CD4-positive, alpha-beta T cell treated with Interleukin-12 subunit alpha and Interleukin-12 subunit beta, for 1 hour (primary cell): ENCODE measurements at regions not wholly inside any gene's neighbourhood (a gene's known extent, or its start where the extent isn't known, plus 50 kb on each side); places are given as distances from the start of the nearest gene placed in this dataset.

Experiments used
- DNase-seq: peaks from one replicate; pipeline ENCODE4 v3.0.0-alpha.2; 2020

DNA sequence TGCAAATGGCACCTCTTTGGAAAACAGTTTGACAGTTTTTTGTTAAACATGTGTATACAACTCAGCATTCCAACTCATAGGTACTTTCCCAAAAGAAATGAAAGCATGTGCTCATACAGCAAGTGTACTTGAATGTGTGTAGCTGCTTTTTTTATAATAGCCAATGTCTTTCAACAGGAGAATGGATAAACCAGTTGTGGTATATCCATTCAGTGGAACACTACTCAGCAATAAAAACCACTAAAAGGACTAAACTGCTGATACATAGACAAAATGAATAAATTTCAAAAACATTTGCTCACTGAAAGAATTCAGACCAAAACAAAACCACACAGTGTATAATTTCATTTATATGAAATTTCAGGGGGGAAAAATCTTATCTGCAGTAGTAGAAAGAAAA is 267.3 kb downstream of the NR2F1-AS1 start:
- no peak for DNase-seq

DNA sequence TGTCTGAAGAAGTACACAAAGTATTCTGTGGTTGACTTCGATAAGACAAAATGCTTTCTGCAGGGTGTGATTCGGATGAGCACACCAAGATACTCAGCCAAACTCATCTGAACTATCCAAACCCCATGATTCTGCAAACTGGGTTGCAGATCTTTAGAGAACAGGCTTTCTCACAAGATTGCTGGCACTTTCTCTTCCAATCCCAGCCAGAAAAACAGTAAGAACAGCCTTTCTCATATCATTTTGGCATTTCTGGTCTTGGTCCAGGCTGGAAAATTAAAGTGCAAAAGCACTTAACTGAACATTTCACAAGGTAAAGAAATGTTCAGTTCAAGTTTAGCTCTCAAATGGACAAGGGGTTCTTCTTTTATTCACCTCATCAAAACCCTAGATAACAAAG is 269.1 kb downstream of the NR2F1-AS1 start:
- DNase-seq: no peak

DNA sequence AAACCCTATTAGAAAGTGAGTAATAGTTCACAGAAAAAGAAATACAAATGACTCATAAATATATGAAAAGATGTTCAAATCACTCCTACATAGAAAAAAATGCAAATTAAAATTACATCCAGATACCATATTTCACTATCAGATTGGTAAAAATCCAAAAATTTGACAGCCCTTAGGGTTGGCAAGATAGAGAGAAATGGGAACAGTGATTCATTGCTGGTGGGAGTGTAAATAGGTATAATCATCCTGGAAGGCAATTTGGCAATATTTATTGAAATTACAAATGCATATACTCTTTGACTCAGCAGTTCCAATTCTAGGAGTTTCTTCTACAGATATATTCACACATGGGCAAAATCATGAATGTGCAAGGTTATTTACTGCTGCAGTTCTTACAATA is 273.5 kb downstream of the NR2F1-AS1 start:
- no peak for DNase-seq

DNA sequence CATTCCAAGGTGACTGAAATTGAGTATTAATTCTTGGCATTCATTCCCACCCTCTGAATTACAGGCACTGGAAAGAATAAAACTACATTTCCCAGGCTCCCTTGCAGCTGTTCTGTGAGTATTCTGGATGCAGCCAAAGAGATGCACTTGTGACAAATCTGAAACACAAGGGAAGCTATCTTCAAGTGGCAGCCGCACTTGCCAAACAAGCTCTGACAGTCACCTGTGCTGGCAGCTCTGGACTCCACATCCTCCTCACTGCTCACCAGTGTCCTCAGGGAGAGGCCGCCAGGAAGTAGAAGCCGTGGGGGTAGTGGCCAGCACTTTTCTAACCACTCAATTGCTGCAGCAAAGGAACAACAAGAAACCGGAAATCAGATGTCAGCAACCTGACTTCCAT is 275.0 kb downstream of the NR2F1-AS1 start:
- no peak for DNase-seq

DNA sequence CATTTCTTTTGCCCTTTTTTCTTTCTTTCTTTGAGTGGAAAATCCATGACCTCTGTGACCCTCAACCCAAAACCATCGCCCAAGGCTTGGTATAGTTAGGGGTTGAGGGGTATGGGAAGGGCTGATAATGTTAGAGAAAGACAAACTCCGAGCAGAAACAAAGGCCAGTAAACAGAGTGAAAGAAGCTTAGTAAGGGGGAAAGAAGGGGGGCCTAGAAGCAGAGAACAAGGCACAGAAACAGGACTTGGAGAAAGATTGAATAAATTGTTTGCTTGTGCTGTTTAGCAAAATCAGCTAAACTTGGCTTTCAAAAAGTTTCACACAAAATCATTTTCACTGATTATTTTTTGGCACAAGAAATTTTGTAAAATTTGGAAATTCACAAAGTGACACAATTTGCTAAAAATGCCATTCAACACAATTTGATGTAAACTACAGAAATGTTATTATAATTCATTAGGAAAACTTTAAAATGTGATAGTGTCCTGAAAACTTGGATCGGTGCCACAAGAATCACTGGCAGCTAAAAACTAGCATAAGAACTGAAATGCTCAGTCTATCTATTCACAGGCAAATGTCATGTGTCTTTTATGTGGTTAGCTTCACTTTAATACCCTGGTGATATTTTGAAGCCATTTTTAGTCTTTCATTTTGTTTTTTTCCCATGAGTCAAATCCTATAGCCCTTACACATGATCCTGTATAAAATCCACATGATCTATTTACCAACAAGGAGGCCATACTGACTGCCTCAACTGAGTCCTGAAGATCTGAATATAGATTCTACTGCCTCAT is 276.4 kb downstream of the NR2F1-AS1 start:
- DNase-seq: no peak

DNA sequence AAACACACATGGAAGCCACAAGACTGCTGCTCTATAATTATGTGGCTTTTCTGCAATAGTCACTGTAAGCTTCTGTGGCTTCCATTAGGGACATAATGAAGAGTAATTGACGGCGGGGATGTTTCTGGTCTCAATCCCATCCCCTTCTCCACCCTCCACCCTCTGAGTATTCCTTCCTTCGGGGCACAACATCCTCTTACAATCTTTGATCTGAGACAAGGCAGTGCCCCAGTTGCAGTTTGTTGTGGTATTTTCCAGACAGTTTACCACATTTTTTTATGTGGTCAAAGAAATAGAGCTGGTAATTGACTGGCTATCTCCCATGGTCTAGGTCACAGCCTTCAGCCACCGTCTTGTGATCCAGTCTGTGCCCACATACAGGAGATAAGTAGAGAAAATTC is 277.7 kb downstream of the NR2F1-AS1 start:
- DNase-seq: no peak

DNA sequence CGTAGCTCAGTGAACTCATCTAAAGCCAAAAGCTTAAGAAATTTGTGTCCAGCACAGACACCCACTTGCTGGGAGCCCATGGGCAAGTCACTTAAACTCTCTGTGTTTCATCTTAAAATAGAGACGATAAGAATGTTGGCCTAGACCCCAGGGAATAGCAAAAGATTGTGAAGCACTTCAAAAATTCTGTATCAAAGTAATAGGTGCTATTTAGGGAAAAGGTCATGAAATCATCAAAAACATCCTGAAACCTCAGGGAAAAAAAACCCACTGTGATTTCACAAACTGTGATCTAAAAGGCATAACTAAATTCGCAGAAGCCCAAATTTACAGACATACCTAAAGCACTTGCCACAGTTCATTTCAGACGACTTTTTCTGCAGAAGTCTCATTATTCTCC is 278.3 kb downstream of the NR2F1-AS1 start:
- no peak for DNase-seq

DNA sequence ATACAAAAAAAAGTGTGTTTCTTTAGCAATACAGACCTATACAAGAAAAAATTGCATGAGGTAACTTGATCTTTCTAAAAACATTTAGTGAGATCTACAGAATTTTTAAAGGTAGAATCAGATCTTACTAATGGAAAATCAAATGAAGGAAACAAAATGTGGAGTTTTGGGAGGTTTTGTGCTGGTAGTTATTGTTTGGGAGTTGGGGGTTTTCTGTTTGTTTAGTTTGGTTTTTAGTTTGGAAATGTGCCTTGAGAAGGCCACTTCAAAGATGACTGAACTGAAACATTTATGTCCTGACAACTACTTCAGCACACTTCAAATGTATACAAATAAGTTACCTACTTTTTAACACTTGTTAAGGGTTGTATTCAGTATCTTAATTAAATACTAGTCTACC is 280.1 kb downstream of the NR2F1-AS1 start:
- DNase-seq: no peak

DNA sequence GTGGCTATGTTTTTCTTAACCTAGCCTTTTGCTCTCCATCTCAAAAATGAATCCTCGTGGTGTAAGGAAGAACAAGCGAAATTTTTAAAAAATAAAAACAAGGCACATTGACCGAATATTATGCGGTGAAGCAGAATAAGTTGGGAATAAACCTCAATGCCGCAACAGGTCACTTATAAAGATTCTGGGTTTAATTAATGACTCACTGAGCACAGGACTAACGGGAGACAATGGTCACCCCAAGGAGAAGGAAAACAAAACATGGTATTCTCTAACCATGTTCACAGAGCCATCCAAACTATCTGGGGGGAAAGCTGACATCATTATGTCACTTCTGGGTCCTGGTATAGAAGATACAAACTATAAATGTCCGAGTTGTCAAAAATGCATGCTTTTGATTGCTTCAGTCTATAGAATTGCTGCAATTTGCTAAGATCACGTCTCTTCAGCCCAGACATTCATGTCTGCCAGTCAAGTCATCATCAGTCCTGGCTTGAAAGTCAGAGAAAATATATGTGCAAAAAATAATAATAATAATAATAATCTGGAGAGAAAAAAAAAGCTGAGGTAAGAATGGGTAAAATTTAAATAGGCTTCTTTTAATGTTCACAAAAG is 280.6 kb downstream of the NR2F1-AS1 start:
- no peak for DNase-seq

DNA sequence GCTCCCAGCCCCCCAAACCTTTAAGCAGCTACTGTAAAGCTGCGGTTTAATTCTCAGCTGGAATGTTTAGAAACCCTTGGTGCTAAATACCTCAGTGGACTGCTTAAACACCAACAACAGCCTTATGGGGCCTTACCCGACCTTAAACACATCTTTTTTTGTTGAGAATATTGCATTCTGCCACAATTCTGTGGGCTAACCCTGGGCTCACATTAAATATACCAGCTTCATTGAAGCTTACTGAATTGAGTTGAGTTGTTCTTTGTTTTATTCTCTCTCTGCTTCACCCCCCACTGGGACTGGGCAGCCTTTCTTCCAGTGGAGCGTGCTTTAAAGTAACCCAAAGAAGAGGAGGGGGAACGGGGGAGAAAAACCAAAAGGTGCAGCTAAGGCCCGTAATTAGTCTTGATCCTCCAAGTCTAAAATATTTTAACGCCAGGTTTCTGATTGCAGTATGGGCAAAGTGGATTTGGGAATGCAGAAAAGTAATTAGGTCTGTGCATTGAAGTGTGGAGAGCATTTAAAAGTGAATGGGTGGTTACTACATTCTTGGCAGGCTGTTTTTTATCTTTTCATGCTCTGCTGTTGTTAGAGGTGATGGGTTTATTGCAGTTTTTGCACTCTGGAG is 281.2 kb downstream of the NR2F1-AS1 start:
- no peak for DNase-seq

DNA sequence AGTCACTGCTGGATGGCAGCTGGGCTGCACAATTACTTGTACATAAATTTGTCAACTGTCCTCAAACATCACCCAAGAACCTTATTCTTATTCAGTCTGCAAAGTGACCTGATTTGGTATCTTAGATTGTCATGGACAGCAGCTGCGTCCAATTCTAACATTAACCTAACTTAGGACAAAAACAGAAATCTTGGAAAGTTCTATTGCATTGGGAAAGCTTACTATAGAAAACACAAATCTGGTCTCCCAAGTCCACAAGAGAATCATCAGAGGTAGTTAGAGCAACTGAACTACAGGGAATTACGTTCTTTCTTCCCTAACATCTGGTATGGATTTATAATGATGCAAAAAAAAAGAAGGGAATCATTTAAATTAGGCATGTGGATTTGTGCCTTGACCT is 283.9 kb downstream of the NR2F1-AS1 start:
- DNase-seq: no peak

DNA sequence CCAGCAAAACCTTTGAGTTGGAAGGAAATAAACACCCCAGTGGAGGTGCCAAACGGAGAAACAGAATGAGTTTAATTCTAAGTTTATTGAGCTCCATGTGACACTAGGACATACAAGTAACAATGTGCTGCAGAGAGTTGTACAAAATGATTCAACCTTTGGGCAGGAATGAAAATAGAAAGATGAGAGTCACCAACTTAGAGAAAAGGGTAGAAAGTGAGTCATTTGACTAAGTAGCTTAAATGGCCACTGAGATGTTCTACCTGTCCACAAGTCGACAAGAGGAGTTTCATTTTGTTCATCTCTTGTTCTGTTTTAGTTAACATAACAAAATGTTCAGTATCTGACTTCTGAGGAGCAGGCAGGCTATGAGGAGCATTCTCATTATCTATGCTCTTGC is 284.7 kb downstream of the NR2F1-AS1 start:
- no peak for DNase-seq

DNA sequence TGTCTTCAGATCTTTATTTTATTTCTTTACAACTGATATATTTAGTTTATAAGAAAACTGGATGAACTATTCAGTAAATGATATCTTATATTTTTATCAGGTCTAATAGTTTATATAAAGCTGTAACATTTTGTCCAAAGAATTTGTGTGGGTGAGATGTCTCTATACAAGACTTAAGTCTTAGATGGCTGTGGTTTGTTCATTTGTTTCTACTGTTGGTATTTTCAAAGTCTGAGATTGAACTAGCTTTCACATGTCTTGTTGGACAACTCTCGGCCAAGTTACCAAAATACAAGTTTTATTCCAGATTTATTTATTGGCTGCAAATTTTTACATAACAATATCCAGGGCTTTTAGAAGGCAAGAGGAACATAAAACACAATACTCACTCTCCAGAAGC is 286.0 kb downstream of the NR2F1-AS1 start:
- DNase-seq: no peak

DNA sequence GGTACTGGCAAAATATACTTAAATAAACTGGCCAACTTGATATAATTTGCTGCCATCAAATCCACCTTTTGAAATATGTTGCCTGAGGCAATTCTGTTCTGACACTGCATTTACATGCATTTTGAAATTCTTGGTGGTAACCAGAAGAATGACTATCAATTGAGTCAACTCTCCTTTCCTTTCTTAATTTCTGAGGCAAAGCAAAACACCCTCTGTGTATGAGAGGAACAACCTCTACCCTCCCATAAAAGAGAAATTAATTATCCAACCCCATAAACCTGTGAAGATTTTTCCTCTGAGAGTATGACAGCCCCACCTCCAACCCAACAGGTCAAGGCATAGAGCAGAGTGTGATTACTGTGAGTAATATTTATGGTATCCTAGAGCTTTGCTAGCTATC is 286.8 kb downstream of the NR2F1-AS1 start:
- DNase-seq: no peak

DNA sequence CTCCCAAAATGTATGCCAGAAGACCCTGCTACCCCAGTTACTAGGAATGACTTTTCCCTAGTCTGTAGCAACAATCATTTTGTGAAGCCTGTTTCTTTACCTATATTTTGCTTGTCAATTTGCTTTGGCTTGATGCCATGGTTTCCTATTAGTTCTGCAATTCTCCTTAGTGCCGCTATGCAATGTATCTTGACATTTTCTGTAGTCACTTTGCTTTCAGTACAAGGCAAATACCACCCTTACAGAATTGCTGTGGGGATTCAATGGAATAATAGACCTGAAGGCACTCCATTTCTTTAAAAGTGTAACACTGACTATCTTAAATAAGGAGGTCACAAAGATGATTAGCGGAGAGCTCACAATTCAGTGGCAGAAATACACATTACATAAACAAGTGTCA is 291.1 kb downstream of the NR2F1-AS1 start:
- no peak for DNase-seq

DNA sequence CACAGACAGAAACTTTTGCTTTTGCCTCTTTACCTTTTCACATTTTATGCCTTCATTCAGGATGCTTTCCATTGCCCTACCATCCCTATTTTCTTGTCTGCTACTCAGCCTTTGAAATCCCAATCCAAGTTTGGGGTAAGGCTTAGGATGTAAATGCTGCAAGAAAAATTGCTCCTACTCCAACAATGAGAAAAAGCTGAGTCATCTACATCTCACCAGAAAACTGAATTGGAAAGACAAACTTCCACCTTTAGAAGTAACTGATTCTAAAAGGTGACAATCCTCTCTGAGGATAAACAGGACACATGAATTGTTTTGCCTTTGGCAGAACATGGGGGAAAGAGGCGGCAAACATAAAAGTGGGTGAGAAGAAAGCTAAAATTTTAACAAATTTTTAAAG is 295.6 kb downstream of the NR2F1-AS1 start:
- no peak for DNase-seq

DNA sequence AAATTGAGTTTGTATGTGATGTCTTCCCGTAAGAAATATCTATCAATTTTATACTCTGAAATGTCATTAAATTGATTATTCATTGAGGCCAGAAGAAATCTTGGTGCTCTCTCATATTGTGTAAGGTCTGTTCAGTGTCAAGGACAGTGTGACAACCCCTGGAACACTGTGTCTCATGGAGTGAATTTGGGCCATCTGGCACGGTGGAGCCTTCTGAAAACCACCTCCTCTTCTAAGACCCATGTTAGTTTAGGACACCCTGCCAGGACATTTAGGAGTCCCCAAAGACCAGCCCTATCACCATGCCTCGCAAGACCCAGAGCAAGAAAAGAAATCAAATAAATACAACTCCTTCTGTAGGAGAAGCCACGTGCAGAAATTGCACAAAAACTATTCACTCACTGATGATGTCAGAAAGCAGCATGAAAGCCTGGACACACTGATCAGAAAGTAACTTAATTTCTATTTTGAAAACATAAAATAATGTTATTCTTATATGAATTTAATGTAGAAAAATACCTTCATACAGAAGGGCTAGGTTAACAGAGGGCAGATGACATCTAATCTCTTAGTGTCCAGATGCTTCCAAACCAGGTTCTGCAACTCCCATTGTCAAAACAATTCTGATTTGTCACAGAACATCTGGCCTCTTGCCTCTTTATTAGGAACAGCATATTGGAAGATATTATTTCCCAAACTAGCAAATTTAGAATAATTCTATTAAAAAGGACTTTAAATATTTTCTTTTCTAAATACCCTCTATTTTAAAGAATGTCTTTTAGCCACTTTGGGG is 298.8 kb downstream of the NR2F1-AS1 start:
- no peak for DNase-seq

DNA sequence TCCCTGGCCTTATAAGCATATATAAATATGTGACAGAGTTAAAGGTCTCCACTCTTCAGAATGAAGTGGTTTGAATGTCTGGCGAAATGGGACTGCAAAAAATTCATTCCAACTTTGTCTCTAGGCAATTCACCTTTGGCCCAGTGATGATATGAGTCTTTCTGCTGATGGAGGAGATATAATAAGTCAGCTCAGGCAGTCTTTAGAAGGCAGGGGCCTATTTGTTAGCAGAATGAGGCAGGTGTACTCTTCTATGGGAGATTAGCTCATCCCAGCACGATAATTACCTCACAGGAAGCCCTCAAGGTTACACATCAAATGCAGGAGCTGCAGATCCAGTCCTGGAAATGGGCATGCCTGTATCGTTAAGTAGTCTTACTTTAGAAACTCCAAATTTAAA is 300.5 kb downstream of the NR2F1-AS1 start:
- no peak for DNase-seq

DNA sequence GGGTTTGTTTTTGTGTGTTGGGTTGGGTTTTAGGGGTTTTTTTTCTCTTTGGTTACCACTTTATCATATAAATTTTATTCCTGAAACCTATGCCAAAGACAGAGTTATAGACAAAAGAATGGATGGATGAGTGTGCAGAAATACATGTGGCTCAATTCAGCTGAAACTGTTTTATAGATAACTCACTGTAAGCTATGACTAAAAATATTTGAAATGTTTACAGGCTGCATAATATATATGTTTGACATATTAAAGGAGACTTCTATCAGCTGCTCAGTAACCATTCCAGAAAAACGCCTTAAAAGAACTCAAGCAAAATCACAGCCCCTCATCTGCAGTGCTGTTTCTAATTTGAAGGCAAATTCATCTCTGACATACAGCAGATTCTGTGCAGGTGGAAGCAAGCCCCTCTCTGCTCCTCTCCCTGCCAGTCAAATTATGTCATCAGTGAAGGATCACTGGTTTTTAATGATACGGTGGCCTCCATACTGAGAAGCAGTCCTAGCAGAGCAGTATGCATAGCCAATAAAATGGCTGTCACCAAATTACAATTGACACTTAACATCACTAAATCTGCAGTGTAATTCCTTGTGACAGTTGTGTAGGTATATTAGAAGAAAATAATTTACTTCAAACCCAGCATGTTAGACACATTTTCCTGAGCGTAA is 301.6 kb downstream of the NR2F1-AS1 start:
- DNase-seq: no peak

DNA sequence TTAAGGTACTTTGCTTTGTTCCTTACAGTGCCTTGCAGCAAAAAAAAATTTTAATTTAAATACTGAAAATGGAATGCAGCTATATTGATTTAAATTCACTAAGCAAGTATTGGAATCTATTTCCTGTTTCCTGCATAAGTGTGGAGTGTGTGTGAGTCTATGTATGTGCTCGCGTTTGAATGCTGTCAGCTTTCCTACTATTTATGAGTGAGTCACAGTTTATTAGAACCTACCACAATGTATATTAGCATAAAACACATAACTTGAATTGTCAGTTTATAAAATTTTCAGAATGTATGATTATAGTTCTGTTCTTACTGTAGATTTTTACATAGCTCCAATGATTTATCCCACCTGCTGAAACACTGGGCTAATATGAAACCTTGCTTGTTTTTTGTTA is 302.1 kb downstream of the NR2F1-AS1 start:
- DNase-seq: no peak

DNA sequence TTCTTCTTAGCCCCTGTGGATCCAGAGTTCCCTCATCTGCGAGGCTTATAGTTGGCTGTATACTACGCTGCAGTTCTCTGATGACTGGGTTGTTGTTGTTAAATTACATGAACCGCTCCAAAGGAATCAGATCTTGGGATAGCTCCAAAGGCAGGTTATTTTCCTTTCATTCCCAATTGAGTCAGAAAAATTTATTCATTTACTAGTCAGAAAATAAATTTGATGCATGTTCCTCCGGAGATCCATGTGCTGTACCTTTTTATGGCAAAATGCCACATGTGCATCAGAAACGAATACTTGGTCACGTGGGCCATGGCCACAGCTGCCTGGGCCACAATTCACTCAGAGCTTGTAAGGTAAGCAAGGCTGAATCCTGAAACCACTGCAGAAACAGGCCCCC is 304.0 kb downstream of the NR2F1-AS1 start:
- DNase-seq: no peak

DNA sequence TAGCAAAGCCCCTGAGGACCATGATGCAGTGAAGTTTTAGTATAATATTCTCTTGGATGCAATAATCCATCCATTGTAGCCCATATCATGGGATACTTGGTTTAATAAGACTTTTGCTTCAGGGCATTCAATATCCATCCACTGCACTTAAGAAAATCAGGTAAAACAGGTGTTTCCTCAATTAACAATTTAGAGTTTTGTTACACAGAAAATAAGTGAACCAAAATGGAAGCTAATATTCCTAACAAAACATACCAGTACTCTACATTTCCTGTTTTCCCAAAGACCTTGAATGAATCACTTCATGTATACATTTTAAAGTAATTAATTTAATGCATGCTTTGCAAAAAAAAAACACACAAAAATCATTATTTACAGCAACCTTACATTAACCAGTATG is 305.6 kb downstream of the NR2F1-AS1 start:
- no peak for DNase-seq

DNA sequence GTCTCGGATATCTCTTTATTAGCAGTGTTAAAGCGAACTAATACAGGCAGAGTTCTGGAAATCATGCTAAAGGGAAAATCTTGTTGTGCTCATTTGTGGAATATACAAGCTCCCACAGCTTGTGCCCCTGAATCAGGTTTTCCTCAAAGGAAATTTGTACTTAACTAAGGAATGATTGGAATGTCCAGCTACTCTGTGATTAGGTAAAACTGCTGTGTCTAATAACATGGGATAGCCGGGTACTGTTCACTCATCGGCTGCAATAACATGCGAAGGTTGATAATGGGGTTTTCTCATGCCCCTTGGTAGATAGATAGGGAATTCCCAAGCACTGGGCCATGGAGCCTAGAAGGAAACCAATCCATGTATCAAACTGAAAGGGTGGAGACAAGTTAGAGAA is 306.7 kb downstream of the NR2F1-AS1 start:
- no peak for DNase-seq
